NOMO-1 (cell line): ENCODE measurements at regions not wholly inside any gene's neighbourhood (a gene's known extent, or its start where the extent isn't known, plus 50 kb on each side); places are given as distances from the start of the nearest gene placed in this dataset.

Source experiments
- DNase-seq, 2 experiments: peaks; one replicate each; lab custom pipeline; 2025; ENCODE audit not compliant: unreplicated experiment in 2 of 2; lab: John Stamatoyannopoulos, UW

DNA sequence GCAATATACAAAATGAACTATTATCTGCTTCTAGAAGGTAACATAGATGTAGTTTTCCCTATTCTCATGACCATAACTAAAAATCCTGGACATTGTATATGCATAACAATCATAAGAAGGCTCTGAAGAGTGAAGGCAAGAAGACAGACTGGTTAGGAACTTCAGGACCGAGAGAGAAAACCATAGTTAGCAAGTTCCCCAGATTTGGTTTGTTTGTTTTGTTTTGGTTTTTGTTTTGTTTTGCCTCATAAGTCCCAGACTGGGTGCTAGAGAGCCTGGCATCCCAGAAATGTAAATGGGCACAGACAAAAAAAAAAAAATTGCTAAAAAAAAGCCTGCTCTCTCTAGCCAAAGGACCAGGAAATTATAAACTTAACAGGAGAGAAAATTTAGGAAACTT is 192.2 kb upstream of the FBXO11 start:
- DNase-seq: no peak

DNA sequence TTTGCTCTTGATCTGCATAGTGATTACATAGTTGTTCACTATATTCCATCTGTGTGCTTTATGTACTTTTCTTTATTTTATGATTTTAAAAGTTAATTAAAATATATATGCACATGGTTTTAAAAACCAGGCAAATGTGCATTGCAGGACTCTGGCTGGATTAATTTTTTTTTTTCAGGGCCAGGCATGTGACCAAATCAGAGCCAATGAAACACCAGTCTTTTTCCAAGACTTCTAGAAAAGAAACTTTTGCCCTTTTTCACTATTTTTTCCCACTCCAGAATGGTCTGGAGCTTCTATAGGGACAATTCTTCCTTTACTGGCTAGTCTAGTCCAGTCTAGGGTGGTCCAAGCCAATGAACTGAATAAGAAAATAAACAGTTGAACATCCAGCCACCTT is 198.1 kb upstream of the FBXO11 start:
- no peak for DNase-seq

DNA sequence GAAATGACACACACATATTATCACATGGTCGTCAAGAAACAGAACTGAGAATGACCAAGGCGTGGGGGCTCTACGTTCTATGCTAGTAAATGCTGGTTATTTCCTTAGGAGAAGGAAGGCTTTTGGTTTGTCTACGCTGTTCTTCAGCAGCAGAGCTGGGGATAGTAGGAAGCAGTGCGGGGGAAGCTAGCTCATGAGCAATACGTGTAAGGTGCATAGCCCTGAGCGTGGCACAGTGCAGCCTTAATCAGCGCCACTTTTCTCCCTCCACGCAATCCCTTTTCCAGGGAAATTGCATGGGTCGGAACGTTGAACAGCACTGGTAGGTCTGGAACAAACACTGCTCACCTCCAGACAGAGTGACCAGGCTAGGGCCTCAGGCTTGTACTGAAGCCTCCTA is 199.6 kb upstream of the FBXO11 start:
- peak in 1 of 2 experiments; percentile 29 for DNase-seq

DNA sequence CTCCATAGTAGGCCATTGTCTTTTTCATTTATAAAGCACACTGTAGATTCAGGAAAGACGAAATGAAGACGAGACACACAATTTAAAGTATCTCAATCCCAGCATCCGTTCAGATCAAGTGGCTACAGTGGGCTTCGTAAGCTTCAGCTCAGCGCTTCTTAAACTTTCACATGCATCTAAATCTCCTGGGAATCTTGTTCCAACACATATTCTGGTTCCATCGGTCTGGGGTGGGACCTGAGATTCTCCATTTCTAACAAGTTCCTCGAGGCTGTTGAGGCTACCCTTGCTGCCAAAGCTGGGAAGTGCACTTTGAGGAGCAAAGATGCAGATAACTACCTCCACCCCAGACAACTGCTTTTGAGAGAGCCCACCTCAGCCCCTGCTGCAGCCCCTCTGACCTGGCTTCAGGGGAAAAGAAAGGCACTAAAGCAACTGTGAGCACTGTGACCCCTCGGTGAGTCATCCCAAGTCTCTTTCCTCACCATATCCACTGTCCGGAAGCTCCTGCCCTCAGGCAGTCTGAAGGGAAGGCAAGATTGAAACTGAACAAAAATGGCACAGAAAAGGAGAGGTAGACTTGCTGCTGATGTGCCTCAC is 201.1 kb upstream of the FBXO11 start:
- DNase-seq: no peak

DNA sequence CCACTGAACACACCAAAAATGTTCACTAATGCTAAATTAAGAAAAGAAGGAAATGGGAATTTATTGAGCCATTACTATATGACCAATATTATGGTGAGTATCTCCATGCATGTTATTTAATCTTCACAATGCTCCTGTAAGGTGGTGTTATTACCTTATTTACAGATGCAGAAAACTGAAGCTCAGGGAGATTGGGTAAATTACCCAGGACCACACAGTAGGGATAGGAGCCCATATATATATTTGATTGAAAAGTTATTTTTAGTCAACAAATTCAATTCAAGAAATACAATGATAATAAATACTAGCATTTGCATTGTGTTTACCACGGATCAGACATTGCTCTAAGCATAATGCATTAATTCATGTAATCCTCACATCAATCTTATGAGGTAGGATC is 202.2 kb upstream of the FBXO11 start:
- no peak for DNase-seq

DNA sequence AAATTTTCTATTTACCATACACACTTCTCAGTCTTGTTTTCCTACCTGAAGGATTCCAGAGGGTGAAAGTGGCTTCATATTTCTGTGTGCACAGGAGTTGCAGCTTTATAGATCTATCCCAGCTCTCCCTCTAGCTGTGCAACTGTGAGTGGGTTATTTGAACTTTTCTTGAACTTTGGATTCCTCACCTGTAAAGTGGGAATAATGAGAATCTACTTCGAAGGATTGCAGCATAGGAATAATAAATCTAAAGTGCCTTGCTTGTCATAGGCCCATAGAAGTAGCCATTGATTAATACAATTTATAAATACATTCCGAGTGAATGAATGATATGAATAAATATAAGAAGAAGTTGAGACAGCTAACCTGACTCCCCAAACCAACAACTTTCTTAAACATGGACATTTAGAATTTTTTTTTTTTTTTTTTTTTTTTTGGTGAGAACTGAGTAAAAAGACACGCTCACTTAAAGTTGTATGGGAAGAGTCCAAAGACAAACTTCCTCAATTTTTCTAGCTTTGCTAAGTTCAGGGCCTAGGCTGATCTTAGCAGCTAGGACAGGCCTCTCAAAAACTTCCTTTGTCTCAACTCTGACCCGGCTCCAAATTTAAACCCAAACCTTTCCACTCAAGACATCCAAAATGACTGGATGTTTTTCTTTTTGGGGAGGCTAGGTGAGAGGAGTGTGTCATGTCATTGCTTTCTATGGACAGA is 203.3 kb upstream of the FBXO11 start:
- DNase-seq: peak; percentile 14 to 36

DNA sequence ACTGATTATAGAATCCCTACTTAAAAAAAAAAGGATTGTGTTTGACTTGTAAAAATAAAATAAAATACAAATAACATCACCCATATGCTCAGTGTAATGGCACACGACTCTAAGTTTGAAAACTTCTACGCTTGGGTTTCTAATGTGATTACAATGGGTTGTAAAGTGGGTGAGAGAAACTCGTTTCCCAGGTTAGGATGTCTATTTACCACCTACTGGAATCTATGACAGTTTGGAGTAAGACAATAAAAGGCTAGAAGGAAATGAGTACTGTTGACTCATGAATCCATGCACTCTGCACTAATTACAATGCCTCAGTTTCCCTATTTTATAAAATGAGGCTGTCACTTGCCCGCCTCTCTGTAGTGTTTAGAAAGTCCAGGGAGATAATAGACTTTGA is 204.0 kb upstream of the FOXN2 start:
- no peak for DNase-seq

DNA sequence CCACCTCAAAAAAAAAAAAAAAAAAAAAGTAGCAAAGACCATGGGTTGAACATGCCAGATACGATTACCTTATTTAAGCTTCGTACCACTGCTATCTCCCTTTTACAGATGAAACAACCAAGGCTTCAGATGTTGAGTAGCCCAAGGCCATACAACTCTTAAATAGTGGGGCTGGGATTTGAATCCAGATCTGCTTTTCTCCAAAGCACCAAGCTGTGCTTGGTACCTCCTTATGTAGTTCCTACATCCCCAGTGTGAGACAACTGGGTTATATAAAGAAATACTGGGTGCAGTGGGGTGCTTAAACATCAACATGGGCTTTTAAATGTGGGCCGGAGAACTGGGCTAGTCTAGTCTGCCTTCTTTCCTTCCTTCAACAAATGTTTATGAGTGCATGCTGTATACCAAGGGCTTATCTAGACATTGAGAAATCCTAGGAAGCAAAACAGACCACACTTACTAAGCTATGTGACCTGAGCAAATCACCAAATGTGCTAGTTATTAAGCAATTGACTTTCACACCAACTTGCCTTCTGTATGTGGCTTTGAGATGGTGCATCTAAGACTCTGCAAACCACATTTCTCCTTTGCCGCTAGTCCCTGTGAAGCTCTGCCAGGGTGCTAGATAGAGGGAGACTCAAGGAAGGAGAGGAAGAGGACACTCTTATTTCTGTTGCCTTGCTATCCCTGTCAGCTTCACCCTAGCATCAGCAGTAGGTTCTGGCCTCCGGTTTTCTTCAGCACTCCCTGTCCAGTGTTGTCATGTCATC is 201.4 kb upstream of the FOXN2 start:
- DNase-seq: peak; percentile 77 to 87

DNA sequence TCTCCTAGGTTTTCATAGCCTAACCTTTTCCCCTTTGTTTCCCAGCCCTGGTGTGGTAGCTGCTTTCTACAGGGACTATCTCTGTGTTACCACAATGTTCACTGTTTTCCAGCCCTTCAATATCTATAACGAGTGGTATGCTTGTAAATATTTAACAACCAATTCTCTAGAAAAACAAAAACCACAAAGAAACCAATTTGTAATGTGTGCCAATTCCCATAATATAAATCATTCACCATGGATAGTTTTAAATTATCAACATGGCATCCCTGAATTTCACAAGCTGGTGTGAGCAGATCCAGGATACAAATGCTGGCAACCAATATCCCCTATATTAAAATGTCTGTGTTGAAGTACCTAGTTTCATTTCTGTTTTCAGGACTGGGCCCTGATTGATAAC is 200.7 kb upstream of the FOXN2 start:
- DNase-seq: no peak

DNA sequence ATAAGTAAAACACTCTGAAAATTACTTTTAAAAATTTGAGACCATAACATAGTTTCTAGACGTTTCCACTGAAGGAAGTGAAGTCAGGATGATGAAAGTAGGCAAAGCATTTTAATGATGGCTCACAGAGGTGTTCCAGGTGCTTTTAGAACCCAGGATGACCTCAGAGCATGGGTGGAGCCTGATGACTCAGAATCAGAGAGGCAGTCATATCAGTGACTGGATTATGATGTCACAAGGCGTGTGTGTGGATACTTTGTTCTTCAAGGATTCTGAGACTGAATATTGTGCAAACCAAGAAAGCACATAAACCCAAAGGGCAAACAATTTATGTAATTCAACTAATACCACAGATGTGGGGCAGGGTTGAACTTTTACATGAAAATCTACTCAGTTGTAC is 200.2 kb upstream of the FOXN2 start:
- DNase-seq: peak in 1 of 2 experiments; percentile 51

DNA sequence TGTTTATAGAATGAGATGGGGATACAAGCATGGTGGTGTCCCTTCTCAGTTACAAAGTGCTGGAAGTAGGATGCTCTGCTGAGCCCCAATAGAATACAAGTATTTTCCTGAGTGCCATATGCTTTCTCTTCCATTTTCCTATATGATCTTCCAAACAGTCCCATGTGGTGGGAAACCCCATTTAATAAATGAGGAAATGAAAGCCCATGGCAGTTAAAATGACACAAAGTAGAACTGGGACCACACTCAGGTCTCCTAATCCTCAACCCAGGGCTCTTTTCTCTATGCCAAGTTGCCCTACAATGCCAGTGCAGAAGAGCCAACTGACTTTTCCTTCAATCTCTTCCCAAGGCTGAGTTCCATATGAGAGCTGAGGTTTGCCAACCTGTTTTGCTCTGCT is 198.0 kb upstream of the FOXN2 start:
- DNase-seq: no peak

DNA sequence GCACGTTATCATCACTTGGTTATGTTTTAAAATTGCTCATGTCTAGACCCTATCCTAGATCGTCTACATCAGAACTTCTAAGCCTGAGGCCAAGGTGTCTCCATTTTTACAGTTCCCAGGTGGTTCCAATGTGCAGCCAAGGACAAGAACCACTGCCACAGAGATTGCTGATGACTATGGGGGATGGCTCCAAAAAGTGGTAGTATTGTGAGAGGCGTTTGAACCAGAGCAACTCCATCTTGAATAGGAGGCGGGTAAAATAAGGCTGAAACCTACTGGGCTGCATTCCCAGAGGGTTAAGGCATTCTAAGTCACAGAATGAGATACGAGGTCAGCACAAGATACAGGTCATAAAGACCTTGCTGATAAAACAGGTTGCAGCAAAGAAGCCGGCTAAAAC is 195.6 kb upstream of the FOXN2 start:
- no peak for DNase-seq

DNA sequence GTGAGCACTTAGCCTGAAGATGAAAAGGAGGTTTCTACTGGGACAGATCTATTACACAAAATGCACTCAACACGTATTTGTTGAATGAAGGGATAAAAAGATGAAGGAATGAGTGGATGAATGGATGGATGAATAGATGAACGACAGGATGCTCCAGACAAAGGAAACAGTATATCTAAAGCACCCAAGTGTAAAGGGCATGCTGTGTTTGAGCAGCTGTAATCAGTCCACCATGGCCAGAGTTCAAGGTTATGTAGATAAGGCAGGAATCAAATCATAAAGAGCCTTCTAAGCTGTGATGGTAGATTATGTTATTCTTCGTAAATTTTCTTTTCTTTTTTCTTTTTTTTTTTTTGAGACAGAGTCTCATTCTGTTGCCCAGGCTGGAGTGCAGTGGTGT is 194.4 kb upstream of the FOXN2 start:
- DNase-seq: no peak

DNA sequence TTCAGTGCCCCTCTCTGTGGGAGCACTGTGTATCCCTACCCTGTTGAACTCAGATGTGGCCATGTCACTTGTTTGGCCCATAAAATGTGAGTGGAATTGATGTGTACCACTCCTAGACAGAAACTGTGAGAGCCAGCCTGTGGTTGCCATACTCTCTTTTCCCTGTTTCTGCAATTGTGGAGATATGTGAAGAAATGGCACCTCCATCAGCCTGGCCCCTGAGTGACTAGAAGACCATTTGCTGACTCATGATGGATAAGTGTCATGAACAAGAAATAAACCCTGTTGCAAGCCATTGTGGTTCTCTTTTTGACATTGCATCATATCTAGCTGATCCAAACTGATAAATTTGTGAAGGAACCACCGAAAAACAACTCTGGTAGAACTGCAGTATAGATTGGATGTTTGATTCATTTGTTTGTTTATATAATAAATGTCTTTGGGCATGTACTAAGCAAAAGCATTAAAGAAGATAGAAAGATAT is 193.7 kb upstream of the FOXN2 start:
- peak; percentile 81 to 97 for DNase-seq

DNA sequence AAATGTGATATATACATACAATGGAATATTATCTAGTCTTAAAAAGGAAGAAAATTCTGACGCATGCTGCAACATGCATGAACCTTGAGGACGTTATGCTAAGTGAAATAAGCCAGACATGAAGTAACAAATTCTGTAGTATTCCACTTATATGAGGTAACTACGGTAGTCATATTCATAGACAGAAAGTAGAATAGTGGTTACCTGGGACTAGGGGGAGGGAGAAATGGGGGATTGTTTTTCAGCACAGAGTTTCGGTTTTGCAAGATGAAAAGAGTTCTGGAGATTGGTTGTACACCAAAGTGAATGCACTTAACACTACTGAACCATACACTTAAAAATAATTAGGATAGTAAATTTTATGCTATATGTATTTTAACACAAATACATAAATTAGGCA is 192.3 kb upstream of the FOXN2 start:
- DNase-seq: no peak

DNA sequence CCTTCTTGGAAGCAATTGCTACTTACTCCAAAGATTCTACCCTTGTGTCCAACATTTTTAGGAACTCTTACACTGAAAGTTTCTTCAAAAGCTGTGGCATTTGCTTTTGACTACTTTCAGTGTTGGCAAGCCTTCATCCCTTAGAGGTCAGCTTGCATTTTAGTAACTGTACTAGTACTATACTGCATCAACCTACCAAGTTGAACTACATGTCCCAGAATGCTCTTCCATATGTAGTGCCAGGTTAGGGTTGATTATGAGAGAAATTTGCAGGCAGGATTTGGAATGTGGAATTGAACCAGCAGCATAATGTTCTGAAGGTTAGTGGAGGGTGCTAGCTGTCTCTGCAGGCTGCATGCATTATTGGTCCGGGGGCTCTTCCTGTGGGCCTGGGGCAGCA is 189.9 kb upstream of the FOXN2 start:
- DNase-seq: no peak

DNA sequence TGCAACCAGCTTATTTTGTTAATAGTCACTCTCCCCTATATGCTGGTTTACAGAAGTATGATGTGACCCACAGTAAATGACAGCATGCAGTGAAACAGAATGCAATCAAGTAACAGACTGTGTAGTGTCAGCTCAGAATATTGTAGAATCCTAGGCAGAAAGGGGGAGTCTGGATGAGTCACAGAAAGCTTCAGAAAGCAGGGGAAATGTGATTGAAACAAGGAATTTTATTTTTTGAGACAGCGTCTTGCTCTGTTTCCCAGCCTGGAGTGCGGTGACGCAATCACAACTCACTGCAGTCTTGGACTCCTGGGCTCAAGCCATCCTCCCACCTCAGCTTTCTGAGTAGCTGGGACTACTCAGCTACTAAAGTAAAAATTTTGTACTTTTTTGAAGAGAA is 188.3 kb upstream of the FOXN2 start:
- no peak for DNase-seq

DNA sequence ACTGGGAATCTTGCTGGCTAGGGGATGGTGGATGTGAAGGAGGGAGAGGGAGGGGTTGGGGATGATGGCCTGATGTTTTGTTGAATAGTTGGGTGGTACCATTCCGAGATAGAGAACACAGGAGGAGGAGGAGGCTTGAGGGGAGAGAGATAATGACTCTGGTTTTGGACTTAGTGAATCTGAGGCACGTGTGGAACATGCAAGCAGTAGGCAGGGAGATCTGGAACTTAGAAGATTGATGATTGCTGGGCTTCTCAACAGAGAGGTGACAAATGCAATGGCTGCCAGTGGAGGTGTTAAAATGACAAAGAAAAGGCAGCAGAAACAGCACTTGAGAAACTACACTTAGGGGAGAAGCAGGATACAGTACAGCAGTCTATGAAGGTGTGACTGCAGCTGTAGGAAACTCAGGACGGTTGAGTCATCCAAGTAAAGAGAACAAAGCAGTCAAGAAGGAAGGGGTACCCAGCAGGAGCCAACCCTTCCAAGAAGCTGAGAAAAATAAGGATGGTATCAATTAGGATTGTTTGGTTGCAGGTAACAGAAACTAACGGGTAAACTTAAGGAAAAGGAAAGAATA is 186.8 kb upstream of the FOXN2 start:
- DNase-seq: no peak

DNA sequence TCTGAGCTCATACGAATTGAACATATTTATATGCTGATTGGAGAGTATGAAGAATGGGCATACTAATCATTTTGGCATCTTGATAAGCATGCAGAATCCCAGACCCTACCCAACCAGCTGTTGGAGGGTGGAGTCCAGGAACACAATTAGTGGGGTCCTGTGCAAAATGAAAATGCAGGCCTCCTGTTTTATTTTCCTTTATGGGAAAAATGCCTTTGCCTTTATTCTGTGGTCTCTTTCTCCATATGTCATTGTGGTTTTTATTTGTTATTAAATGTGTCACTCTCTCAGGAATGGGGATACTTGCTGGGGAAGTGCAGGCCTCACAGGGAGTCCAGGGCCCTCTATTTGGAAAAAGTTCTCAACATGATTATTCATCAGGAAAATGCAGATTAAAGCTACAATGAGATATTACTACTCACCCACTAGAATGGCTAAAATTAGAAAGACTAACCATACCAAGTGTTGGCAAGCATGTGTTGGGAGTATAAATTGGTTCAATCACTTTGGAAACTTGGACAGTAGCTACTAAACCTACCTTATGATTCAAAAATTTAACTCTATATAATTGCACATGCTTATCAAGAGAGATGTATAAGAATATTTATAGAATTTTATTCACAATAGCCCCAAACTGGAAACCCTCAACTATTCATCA is 185.1 kb upstream of the FOXN2 start:
- no peak for DNase-seq

DNA sequence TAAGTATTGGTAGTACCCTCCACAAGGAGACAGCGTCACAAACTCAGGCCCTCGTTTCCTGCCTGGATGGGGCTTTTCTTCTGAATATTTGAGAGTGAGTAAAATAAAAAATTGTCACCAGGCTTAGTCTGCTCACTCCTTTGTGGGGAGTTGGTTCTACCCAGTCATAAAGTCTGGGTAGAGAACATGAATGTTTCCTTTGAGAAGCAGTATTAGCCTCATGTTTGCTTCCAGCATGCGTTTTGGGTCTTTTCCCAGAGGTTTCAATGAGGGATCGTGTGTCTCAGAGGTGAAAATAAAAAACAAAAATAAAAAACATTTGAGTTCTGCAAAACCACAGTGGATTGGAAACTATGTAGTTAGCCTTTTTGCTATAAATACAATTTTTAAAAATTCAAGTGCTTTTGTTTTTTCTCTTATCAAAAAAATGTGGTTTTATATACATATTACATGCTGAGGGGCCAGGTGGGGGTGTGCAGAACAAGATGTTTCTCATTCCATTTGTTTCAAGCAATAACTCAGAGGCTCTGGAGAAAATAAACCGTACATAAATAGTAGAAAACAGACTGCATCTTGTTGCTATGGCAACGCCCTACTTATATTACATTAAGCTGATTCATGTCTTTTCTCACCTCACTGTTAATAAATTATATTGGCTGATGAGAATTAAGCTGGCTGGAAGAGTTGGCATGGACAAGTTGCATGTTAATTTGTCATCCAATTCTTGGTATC is 182.8 kb upstream of the FOXN2 start:
- DNase-seq: no peak
